ENCODE measurements at regions not wholly inside any gene's neighbourhood (a gene's known extent, or its start where the extent isn't known, plus 50 kb on each side); places are given as distances from the start of the nearest gene placed in this dataset.

GRCh38 chr17:79338604-79339003 is 264.0 kb downstream of the ENGASE start:
- DNase-seq = no peak

- no peak for DNase-seq
Measured at GRCh38 chr17:79338152-79338551, 263.5 kb downstream of the ENGASE start.

GRCh38 chr17:79337053-79337452 is 262.4 kb downstream of the ENGASE start:
- DNase-seq = no peak

- DNase-seq = no peak
Measured at GRCh38 chr17:79335456-79335855, 260.8 kb downstream of the ENGASE start.

- no peak for DNase-seq
Measured at GRCh38 chr17:79332011-79332554, 257.5 kb downstream of the ENGASE start.

- DNase-seq = no peak
Measured at GRCh38 chr17:79331492-79331891, 256.9 kb downstream of the ENGASE start.

- no peak for DNase-seq
Measured at GRCh38 chr17:79330696-79331095, 256.1 kb downstream of the ENGASE start.

- no peak for DNase-seq
Measured at GRCh38 chr17:79330229-79330628, 255.6 kb downstream of the ENGASE start.

- DNase-seq = no peak
Measured at GRCh38 chr17:79326814-79327213, 252.2 kb downstream of the ENGASE start.

- DNase-seq = no peak
Measured at GRCh38 chr17:79325709-79326430, 251.2 kb downstream of the ENGASE start.

- no peak for DNase-seq
Measured at GRCh38 chr17:79324194-79324593, 249.6 kb downstream of the ENGASE start.

GRCh38 chr17:79323566-79323965 is 248.9 kb downstream of the ENGASE start:
- DNase-seq = no peak

GRCh38 chr17:79322211-79323123 is 247.8 kb downstream of the ENGASE start:
- DNase-seq = no peak

GRCh38 chr17:79320331-79320730 is 245.7 kb downstream of the ENGASE start:
- DNase-seq = no peak

GRCh38 chr17:79317916-79318315 is 243.3 kb downstream of the ENGASE start:
- DNase-seq = no peak

GRCh38 chr17:79316805-79317204 is 242.2 kb downstream of the ENGASE start:
- no peak for DNase-seq

GRCh38 chr17:79315358-79316105 is 240.9 kb downstream of the ENGASE start:
- no peak for DNase-seq

- no peak for DNase-seq
Measured at GRCh38 chr17:79314617-79315357, 240.2 kb downstream of the ENGASE start.

GRCh38 chr17:79311373-79311772 is 236.7 kb downstream of the ENGASE start:
- DNase-seq = no peak

GRCh38 chr17:79306424-79307318 is 232.0 kb downstream of the ENGASE start:
- no peak for DNase-seq

GRCh38 chr17:79305768-79306423 is 231.3 kb downstream of the ENGASE start:
- DNase-seq = no peak
